Chondrocyte (in vitro differentiated cells): ENCODE measurements at regions not wholly inside any gene's neighbourhood (a gene's known extent, or its start where the extent isn't known, plus 50 kb on each side); places are given as distances from the start of the nearest gene placed in this dataset.

ENCODE experiments used
- DNase-seq: peaks from one replicate; pipeline ENCODE4 v3.0.0; 2021; ENCODE audit warnings: mixed read lengths, low spot score
- H3K27ac Mint-ChIP-seq: one replicate; pipeline ENCODE4 v1.8.0; 2021; ENCODE audit warnings: mild to moderate bottlenecking, moderate library complexity, mixed read lengths; ENCODE audit not compliant: unreplicated experiment
- H3K27me3 Mint-ChIP-seq: 2 replicates; pipeline ENCODE4 v1.8.0; 2021; ENCODE audit warnings: low read depth, mixed read lengths
- H3K36me3 Mint-ChIP-seq: 2 replicates; pipeline ENCODE4 v1.8.0; 2021; ENCODE audit warnings: low read depth, mixed read lengths
- H3K4me1 Mint-ChIP-seq: 2 replicates; pipeline ENCODE4 v1.8.0; 2021; ENCODE audit warnings: low read depth, mild to moderate bottlenecking, mixed read lengths
- H3K4me3 Mint-ChIP-seq: one replicate; pipeline ENCODE4 v1.8.0; 2021; ENCODE audit warnings: mild to moderate bottlenecking, moderate library complexity, mixed read lengths; ENCODE audit not compliant: unreplicated experiment
- H3K9me3 Mint-ChIP-seq: 2 replicates; pipeline ENCODE4 v1.8.0; 2021; ENCODE audit warnings: low read depth, mixed read lengths
- TF ChIP-seq, protein P1 (sequence below): fragments of 200-600 bp; sonication (generic); IDR thresholded peaks from 2 replicates; pipeline ENCODE4 v1.5.0; 2021; ENCODE audit warnings: antibody characterized with exemption, mild to moderate bottlenecking, moderate library complexity

DNA sequence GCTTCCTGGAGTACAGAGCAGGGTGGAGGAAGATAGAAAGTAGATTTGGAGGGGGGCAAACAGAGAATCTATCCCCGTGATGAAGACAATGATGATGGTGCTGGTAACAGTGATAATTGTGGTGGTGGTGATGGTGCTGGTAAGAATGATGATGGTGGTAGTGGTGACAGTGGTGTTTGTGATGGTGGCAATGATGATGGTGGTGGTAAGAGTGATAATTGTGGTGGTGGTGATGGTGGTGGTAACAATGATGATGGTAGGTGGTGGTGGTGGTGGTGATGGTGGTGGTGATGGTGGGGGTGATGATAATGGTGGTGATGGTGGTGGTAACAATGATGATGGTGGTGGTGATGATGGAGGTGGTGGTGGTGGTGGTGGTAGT lies 169.8 kb downstream of the TSHZ3 start:
- TF ChIP-seq, protein P1, sequence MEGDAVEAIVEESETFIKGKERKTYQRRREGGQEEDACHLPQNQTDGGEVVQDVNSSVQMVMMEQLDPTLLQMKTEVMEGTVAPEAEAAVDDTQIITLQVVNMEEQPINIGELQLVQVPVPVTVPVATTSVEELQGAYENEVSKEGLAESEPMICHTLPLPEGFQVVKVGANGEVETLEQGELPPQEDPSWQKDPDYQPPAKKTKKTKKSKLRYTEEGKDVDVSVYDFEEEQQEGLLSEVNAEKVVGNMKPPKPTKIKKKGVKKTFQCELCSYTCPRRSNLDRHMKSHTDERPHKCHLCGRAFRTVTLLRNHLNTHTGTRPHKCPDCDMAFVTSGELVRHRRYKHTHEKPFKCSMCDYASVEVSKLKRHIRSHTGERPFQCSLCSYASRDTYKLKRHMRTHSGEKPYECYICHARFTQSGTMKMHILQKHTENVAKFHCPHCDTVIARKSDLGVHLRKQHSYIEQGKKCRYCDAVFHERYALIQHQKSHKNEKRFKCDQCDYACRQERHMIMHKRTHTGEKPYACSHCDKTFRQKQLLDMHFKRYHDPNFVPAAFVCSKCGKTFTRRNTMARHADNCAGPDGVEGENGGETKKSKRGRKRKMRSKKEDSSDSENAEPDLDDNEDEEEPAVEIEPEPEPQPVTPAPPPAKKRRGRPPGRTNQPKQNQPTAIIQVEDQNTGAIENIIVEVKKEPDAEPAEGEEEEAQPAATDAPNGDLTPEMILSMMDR = no peak
- no peaks in the 10 kb centered on the region for H3K27me3 Mint-ChIP-seq
- peaks cover 5% of the 10 kb centered on the region for H3K9me3 Mint-ChIP-seq
- H3K36me3 Mint-ChIP-seq = peaks cover 3% of the 10 kb centered on the region
- H3K4me3 Mint-ChIP-seq = no peak overlapping the region
- H3K27ac Mint-ChIP-seq = no peak overlapping the region
- H3K4me1 Mint-ChIP-seq = peaks cover 6% of the 10 kb centered on the region
- DNase-seq = no peak

DNA sequence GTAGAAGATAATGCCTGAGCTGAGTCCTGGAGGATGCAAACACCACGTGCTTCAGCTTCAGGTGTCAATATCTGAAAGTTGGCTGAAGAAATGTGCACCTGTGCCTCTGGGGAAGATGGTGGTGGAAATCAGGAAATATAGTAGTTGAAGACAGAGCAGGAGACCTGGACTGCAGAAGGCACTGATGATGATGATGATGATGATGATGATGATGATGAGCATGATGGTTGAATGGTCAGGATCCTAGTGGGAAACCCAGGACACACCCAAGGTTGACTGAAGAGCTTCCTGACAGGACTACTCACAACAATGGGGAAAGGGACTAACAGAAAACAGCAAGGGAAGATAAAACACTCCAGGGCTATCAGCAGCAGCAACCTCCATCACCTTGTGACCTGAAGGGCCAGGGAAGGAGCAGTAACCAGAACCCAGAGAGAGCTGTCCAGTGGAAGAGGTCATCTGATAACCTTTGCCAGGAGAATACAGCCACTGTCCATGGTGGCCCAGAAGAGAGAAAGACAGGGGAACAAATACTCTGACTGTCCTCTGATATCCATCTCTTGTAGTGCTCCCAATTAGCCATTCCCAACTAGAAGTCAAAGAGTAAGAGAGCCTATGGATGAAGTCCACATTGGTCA lies 170.3 kb downstream of the TSHZ3 start:
- peaks cover 6% of the 10 kb centered on the region for H3K4me1 Mint-ChIP-seq
- H3K4me3 Mint-ChIP-seq = no peak overlapping the region
- no peak overlapping the region for H3K27ac Mint-ChIP-seq
- H3K27me3 Mint-ChIP-seq = no peaks in the 10 kb centered on the region
- TF ChIP-seq, protein P1 = no peak
- no peak for DNase-seq
- peaks cover 5% of the 10 kb centered on the region for H3K9me3 Mint-ChIP-seq
- H3K36me3 Mint-ChIP-seq = peaks cover 3% of the 10 kb centered on the region

DNA sequence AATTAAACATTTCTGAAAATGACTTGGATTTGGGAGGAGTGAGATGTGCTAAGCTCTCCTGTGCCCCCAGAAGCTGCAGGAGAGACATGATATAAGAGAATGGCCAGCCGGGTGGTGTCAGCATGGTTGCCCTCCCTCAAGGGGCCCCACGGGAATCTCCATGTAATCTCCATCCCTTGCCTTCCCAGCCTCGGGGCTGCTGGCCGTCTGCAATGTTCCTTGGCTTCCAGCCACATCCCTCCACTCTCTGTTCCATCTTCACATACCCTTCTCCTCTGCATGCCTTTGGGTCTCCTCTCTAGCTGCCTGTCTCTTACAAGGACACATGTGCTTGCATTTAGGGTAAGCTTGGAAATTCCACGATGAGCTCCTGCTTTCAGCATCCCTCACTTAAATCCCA lies 172.0 kb downstream of the TSHZ3 start:
- H3K36me3 Mint-ChIP-seq = peaks cover 3% of the 10 kb centered on the region
- H3K4me3 Mint-ChIP-seq = no peak overlapping the region
- TF ChIP-seq, protein P1 = no peak
- no peak overlapping the region for H3K27ac Mint-ChIP-seq
- no peak for DNase-seq
- peaks cover 6% of the 10 kb centered on the region for H3K4me1 Mint-ChIP-seq
- no peaks in the 10 kb centered on the region for H3K27me3 Mint-ChIP-seq
- H3K9me3 Mint-ChIP-seq = peaks cover 5% of the 10 kb centered on the region

DNA sequence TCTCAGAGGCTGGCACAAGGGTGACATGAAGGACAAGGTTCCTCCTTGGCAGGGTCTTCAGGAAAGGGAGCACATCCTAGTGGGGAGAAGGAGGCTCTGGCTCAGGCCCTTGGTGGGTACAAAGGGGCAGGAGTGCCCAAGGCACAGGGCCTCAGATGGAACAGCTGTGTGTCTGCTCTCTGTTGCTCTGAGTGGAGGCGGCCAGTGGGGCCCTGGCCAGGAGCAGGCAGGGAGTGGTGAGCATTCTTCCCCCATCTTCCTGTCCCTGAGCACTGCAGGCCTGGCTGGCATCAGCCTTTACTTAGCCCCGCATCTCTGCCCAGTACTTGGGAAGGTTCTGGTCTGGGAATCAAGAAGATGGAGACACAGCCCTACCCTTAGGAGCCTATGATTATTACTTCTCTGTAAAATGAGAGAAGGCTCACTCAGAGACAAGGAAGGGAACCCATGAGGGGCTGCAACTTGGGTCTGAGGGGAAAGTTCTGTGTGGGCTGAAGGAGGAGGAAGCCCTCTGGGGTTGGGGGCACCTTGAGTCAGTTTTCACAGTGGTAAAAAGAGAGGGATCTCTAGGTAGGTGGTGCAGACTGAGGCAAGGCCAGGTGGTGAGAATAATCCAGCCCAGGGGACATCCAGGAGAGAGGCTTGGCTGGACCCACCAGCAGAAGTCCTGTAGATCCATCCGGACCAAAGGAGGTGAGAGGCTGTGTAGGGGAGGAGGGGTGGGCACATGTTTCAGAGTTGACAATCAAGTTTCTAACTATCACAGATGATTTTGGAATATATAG lies 173.5 kb downstream of the TSHZ3 start:
- TF ChIP-seq, protein P1 = no peak
- no peak overlapping the region for H3K4me3 Mint-ChIP-seq
- no peak for DNase-seq
- peaks cover 5% of the 10 kb centered on the region for H3K9me3 Mint-ChIP-seq
- no peaks in the 10 kb centered on the region for H3K27me3 Mint-ChIP-seq
- peaks cover 3% of the 10 kb centered on the region for H3K36me3 Mint-ChIP-seq
- no peak overlapping the region for H3K27ac Mint-ChIP-seq
- H3K4me1 Mint-ChIP-seq = peaks cover 6% of the 10 kb centered on the region

DNA sequence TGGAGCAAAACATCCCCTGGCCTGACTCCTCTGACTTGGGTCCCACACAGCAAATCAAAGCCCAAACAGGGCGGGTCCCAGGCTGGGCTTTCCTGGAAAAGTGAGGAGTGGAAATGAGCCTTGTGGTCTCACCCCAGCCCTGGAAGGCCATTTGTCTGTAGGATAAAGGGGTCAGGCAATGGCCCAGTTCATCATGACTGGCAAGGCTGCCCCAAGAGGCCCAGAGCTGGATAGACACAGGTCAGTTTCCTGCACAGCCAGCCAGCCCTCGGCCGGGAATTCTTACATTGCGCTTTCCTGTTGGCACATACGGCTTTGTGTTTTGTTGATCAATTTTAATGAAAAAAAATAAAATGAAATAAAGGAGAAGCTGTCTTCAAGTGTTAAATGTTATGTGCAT lies 174.3 kb downstream of the TSHZ3 start:
- TF ChIP-seq, protein P1 = no peak
- H3K9me3 Mint-ChIP-seq = peaks cover 5% of the 10 kb centered on the region

More for the DNA sequence above, 174.3 kb downstream of the TSHZ3 start:
- no peak overlapping the region for H3K4me3 Mint-ChIP-seq
- H3K27me3 Mint-ChIP-seq = no peaks in the 10 kb centered on the region
- peaks cover 6% of the 10 kb centered on the region for H3K4me1 Mint-ChIP-seq
- peaks cover 3% of the 10 kb centered on the region for H3K36me3 Mint-ChIP-seq
- no peak overlapping the region for H3K27ac Mint-ChIP-seq
- no peak for DNase-seq
